ENCODE measurements at regions not wholly inside any gene's neighbourhood (a gene's known extent, or its start where the extent isn't known, plus 50 kb on each side); places are given as distances from the start of the nearest gene placed in this dataset.

DNA sequence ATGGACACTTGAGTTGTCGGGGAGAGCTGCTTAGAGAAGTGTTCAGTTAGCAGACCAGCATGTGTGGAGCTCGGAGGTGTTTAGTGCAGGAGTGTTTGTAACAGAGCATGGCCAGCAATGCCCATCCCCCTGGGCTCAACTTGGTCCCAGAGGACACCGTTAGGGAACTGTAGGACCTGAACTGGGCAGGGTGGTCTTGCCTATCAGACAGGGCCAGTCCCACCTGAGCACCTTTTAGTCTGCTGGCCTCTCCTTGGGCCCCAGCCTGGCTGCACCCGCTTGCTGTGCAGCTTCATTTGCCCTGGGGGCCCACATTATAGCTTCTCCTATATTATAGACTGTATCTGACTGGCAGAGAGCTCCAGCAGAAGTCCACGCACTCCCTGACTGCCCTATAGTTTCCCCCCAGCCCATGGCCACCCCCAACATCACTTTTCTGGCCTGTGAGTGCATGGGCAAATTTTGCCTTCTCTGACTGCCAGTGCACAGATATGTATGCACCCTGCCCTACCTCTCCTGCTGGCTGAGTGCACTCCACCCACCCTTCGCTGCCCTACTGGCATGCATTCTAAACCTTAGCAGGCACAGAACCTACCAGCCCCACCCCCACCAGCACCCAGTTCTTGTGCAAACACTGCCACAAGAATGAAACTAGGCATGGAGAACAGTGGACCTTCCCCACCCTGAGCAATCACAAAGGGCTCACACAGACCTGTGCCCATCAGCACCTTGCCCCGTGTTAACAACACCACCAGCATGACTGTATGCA, 1030.6 kb upstream of the GHITM start:
- H3K27ac ChIP-seq = no peak overlapping the region
- TF ChIP-seq CTCF (IDR thresholded peaks at IDR 0.05) (no peak), ZFX (IDR thresholded peaks at IDR 0.05; ENCODE audit: borderline replicate concordance) (no peak)

GRCh38 chr10:83119346-83119745, 1020.0 kb upstream of the GHITM start:
- no peak for TF ChIP-seq ZFX (IDR thresholded peaks at IDR 0.05; ENCODE audit: borderline replicate concordance)
- no peak for TF ChIP-seq CTCF (IDR thresholded peaks at IDR 0.05)
- no peak overlapping the region for H3K27ac ChIP-seq

DNA sequence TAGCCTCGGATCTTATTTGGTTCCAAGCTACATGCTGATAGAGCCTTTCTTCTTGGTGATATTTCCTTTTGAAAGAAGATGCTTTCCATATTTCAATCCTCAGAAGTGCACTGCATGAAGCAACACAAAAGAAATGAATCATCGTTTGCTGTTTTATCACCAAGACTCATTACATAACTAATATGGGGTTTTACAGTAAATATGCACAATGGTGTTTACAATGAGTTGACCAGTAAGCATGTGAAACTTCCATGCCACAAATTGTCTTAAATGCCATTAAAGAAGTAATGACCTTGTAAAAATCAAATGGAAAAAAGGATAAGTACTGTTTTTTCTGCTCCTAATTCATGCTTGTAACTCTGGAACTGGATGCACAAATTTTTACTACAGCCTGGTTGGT, 1017.0 kb upstream of the GHITM start:
- no peak for TF ChIP-seq ZFX (IDR thresholded peaks at IDR 0.05; ENCODE audit: borderline replicate concordance)
- no peak for TF ChIP-seq CTCF (IDR thresholded peaks at IDR 0.05)
- H3K27ac ChIP-seq = no peak overlapping the region

DNA sequence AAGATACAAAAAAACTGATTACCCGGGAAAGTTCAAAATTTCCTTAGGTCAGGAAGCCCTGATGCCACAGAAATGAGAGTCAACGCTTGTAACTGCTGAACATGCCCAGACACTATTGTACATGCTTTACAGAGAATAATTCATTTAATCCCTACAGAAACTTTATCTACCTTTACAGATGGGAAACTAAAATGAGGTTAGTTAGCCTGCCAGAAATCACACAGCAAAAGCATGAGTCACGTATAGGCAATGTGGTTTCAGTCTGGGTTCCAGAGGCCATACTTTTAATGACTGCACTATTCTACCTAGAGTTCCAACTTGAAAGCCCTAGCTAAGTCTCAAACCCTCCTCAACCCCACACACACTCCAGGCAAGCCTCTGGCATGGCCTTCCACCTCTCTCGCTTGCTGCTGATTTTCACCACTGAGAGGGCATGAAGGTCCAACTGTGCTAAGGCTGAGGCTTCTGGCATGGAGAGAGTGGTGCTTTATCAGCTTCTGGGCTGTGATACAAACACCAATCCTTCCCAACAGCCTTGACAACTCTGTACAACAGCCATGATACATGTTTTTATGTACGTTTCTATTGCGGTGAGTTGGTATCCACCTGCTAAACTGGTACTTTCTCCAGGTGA, 1011.2 kb upstream of the GHITM start:
- TF ChIP-seq CTCF (IDR thresholded peaks at IDR 0.05) (no peak), ZFX (IDR thresholded peaks at IDR 0.05; ENCODE audit: borderline replicate concordance) (no peak)
- no peak overlapping the region for H3K27ac ChIP-seq

GRCh38 chr10:83140811-83141210, 998.5 kb upstream of the GHITM start:
- TF ChIP-seq CTCF (IDR thresholded peaks at IDR 0.05) (no peak), ZFX (IDR thresholded peaks at IDR 0.05; ENCODE audit: borderline replicate concordance) (no peak)
- no peak overlapping the region for H3K27ac ChIP-seq

DNA sequence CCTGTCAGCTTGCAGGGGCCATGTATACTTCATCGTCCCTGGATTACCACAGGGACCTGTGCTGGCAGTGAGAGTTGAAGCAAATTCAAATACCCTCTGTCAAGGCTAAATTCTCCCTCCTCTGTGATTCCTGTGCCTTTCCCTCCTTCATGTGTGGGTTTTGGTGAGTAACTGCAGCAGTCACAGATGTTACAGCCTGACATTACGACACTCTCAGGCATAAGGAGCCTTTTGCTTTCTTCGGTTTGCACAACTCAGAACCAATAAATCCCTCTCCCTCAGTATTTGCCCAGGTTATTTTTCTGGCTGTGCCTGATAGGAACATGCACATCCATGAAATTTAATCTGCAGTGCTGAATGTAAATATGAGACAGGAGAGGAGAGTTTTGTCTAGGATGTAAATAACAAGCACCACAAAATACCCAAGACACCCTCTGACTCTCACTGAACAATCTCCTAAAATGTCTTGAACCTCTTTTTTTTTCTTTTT, 997.2 kb upstream of the GHITM start:
- H3K27ac ChIP-seq = no peak overlapping the region

More for the DNA sequence above, 997.2 kb upstream of the GHITM start:
- TF ChIP-seq ZFX (IDR thresholded peaks at IDR 0.05; ENCODE audit: borderline replicate concordance) (no peak), CTCF (IDR thresholded peaks at IDR 0.05) (no peak)
